D341Med (cell line): ENCODE measurements at regions not wholly inside any gene's neighbourhood (a gene's known extent, or its start where the extent isn't known, plus 50 kb on each side); places are given as distances from the start of the nearest gene placed in this dataset.
A peak's percentile ranks its signal among the peaks of the same experiment; 100 is the strongest.

Experiments
- DNase-seq: peaks from one replicate; pipeline ENCODE4 v3.0.0; 2012; ENCODE audit warnings: low spot score

DNA sequence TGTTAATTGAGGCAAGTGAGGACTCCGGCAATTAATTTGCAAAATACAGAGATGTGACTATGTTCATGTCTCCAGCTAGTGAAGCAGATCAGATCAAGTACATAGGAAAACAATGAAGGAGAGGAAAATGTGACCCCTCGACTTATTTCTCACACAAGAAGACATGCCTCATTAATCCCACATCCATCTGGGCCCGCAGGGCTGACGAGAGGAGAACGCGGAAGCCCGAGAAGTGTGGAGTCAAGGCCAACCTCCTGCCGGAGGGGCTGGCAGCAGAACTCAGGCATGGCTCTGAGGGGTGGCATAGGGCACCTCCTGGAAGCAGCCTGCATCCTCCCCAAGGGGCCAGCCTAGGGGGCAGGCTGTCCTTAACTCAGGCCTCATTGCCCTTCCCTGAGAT lies 54.4 kb downstream of the ZNF503 start:
- no peak for DNase-seq

DNA sequence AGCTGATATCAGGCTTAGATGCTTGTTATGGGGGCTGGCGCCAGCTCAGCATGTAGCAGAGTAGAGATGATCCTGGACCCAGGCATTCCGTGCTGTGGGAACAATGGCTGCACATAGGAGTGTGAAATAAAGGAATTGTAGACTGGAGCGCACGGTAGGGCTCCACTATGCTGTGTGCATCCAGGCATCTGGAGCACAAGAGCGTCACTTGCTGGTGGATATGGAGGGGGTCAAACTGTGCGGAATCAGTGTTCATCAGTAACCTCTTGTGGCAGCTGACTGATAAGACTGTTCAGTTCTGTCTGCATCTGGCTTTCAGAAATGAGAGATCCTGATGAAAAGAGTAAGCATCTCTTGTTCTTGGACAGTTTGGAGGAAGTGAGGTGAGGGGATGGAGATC lies 55.8 kb downstream of the ZNF503 start:
- DNase-seq: no peak

DNA sequence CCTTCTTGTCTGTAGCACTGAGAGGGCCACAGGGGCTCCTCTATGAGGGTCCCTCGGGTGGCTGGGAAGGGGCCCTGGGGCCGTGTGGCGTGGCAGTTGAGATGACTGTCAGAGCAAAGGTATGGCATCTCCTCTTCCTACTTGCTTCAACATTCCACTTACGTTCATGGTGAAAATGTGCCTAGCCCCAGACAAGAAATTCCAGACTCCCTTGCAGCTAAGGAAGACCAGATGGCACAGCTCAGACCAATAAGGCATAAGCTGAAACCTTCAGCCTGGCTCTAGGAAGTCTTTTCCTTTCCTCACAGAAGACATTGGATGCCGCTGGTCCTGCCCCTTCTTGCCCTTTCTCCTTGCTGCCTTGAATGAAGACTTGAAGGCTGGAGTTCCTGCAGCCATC lies 57.4 kb downstream of the ZNF503 start:
- no peak for DNase-seq

DNA sequence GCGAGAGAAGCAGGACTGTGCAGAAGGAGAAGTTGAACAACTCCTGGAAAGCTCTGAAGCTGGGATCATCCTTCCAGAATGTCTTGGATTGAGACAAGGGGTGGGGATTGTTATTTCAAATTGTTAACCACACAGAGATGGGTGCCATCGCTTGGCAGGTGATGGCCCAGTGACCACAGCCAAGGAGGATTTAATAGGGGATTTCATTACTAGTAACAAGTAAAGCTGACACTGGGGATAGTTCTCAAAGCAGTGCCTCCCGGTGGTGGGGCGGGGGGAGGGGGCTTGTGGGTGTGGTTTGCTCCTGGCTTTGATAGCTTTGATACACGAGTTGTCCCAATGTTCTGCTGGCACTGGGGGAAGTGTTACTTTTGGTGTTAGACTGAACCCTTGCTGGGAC lies 59.2 kb downstream of the ZNF503 start:
- no peak for DNase-seq

DNA sequence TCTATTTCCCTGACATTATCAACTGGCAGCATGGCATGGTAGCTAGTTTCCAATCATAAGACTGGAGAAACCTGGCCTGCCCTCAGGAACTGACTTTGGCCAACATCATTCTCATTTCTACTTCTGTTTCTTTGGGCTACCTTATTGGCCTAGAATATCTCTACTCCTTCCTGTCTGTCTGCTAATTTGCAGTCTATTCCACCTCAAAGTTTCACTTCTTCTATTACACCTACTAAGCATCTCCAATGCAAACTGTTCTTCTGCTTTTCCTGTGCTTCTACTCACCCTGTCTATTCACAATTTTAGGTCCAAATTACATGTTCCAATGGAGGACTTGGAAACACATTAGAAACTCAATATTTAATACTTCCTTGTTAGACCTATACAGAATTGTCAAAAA lies 65.6 kb downstream of the ZNF503 start:
- DNase-seq: no peak

DNA sequence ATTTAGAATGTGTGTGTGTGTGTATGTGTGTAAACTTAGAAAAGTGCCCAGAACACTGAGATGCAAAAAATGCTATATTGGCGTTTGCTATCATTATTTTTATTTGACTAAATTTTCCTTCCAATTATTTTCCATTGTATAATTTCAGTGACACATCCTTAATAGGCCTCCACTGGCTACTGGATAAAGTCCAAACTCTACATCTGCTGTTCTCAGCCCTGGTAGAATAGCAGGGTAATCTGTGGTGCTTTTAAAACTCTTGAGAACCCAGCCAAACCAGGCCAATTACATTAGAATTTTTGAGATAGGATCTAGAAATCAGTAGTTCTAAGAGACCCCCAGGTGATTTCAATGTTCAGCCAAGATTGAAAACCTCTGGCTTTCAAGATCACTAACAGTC lies 66.4 kb downstream of the ZNF503 start:
- DNase-seq: no peak

DNA sequence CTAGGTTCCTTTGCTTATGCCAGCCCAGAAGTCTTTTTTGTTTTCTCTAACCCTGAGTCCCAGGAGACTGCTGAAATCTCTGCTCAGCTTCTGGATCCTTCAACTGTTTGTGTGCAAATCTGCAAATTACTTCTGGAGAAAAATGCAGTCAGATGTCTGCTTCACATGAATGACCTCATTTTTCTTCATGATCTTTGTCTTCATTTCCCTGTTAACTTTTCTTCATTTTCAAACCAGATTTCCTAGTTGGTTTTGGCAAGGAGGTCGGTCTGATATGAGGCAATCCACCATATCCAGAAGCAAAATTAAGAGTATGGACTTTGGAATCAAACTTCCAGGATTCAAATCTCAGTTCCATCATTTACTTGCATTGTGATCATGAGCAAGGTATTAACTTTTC lies 66.8 kb downstream of the ZNF503 start:
- no peak for DNase-seq

DNA sequence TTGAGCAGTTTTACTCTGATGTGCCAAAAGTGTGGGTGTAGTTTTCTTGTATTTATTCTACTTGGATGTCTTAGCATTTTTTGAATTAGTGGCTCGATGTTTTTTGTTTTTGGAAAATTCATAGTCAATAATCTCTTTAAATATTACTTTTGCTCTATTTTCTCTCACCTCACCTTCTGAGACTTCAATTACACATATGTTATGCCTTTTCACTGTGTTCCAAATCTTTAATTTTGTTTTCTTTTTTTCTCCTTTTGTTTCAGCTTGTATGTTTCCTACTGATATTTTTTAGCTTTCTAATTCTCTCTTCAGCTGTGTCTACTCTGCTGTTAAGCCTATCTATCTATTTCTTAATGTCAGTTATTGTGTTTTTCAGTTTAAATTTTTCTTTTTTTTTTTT lies 69.5 kb downstream of the ZNF503 start:
- no peak for DNase-seq

DNA sequence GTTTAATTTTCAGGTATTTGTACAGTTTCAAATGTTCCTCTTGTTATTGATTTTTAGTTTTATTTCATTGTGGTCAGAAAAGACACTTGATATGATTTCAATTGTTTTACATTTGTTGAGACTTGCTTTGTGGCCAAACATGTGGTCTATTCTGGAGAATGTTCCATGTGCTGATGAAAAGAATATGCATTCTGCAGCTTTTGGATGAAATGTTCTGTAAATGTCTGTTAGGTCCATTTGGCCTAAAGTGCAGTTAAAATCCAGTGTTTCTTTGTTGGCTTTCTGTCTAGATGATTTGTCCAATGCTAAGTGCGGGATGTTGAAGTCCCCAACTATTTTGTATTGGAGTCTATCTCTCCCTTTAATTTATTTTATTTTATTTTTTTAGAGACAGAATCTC lies 70.5 kb downstream of the ZNF503 start:
- DNase-seq: no peak

DNA sequence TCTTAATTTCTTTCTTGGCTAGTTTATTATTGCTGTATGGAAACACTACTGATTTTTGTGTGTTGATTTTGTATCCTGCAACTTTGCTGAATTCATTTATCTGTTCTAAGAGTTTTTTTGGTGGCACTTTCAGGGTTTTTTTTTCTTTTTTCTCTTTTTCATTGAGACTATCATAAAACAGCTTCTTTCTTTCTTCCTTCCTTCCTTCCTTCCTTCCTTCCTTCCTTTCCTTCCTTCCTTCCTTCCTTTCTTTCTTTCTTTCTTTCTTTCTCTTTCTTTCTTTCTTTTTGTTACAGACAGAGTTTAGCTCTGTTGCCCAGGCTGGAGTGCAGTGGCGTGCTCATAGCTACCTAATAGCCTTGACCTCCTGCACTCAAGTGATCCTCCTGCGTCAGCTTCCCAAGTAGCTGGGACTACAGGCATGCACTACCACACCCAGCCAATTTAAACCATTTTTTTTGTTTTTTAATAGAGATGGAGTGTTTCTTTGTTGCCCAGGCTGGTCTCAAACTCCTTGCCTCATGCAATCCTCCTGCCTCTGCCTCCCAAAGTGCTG lies 72.3 kb downstream of the ZNF503 start:
- no peak for DNase-seq

DNA sequence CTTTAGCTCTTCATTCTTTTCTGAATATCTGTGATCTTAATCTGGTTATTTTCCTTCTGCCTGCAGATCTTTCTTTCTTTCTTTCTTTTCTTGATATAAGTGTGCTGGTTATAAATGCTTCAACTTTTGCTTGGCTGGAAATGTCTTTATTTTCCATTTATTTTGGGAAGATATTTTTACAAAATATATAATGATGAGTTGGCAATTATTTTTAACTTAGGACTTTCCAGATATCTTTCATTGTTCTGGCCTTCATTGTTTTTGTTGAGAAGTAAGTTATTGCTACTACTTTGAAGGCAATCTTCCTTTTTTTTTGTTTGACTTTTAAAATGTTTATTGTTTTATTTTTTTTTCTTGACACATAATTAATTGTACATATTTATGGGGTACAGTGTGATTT lies 75.3 kb downstream of the ZNF503 start:
- DNase-seq: no peak

DNA sequence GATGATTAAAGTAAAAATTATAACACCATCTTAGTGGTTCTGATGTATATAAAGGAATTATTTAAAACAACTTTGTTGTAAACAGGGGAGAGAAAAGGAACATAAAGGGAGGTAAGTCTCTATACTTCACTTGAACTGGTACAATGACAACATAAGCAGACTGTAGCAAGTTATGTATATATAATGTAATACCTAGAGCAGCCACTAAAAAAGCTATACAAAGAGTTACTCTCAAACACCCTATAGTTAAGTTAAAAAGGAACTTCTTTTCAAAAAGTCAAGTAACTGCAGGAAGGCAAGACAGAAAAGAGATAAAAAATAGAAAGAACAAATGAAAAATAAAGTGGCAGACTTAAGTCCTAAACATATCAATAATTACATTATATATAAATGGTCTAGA lies 82.3 kb downstream of the ZNF503 start:
- DNase-seq: no peak

DNA sequence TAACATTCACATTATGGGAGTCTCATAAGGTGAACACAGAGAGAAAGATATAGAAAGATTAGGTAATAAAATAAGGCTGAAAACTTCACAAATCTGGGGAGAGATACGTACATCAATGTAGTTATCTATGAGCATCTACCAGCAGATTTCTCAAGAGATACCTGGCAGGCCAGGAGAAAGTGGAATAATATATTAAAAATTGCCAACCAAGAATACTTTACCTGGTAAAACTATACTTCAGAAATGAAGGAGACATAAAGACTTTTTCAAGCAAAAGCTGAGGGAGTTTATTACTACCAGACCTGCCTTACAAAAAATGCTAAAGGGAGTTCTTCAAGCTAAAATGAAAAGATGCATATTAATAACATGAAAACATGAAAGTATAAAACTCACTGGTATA lies 78.8 kb upstream of the COMTD1 start:
- no peak for DNase-seq

DNA sequence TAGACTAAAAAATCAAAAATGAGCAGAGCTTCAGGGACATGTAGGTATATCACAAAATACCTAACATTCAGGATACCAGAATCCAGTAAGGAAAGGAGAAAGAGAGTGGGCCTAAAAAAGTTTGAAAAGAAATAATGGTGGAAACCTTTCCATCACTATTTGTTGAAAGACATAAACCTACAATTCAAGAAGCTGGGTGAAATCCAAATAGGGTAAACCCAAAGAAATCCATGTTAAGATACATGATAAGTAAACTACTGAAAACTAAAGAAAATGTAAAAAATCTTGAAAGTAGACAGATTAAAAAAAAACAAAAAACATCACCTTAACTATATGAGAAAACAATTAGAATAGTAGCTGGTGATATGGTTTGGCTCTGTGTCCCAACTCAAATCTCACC lies 76.7 kb upstream of the COMTD1 start:
- no peak for DNase-seq

DNA sequence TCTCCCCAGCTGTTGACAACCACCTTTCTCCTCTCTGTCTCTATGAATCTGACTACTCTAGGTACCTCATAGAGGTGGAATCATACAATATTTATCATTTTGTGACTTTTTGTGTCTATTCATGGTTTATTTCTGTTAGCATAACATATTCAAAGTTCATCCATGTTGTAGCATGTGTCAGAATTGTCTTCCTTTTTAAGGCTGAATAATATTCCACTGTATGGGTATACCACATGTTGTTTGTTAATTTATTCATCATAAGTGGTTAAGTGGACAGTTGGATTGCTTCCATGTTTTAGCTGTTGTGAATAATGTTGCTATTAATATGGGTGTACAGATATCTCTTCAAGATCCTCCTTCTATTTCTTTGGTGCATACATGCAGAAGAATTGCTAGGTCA lies 69.9 kb upstream of the COMTD1 start:
- DNase-seq: no peak

DNA sequence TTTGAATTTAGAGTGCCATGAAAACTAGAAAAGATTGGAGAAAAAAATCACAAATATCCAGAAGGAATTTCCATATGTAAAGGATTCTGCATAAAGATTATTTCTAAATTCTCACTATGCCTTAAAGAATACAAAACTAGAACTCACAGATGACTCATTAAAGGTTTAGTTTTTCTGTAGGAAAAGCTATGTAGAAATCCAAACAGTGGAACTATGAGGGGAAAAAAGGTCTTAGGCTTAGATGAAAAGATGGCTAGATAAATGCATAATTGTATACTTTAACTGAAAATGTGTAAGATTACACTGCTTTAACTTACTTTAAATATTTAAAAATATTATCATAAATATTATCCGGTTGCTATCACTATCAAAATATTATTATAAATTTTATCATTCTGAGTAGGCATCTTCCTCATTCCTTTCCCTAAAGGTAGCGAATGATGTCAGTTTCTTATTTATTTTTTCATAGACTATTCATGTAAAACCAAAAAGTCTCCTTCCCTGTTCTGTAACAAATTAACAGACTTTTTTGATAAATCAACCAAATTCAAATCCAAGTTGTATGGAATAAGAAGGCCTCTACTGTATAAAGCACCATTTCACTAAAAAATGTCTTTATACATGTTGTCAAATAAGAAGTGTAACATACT lies 69.1 kb upstream of the COMTD1 start:
- no peak for DNase-seq

DNA sequence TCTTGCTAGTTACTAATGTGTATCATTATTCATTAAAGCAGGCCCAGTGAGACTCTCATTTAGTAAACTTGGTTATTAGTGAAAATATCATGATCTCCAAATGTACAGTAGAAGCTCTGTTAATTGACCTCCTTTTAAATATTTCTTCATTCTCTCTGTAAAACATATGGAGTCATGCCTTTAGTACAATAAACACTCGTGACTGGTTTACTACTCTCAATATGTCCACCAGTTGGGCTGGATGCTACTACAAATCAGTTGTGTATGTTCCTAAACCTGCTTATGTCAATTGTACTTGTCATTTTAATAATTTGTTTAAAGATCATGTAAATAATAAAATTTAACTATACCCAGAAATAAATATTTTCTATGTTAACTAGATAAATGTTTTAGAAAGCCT lies 68.6 kb upstream of the COMTD1 start:
- DNase-seq: no peak

DNA sequence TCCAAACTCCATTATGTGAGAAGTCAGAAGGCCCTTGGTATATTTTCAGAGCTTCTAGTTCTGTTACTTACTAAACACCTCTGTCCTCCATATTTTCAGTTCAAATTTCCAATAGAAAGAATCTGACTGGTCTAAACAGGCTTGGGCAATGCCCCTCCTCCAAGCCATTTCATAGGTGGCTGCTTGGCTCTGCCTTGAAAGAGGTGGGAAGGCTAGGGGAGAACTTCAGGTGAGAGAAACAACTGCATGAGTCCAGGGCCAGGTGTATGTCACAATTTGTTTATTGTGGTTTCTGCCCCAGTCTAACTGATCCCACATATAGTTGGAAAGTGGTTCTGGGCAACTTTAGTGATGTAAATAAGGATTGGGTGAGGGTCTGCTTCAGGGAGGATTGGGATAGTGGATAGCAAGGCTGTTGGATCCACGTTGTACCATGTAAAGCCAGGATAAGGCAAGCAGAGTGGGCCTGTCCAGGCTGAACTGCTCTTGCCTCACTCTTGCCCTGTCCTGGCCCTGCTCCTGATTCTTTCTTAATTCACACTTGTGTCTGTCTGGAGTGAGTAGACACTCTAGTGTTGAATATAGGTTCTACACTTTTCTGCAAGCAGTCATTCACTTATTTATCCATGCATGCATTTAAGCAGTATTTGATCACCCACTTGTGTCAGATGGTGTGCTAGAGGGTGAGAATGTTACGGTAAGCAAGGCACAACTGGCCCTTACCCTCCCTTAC lies 67.5 kb upstream of the COMTD1 start:
- no peak for DNase-seq

DNA sequence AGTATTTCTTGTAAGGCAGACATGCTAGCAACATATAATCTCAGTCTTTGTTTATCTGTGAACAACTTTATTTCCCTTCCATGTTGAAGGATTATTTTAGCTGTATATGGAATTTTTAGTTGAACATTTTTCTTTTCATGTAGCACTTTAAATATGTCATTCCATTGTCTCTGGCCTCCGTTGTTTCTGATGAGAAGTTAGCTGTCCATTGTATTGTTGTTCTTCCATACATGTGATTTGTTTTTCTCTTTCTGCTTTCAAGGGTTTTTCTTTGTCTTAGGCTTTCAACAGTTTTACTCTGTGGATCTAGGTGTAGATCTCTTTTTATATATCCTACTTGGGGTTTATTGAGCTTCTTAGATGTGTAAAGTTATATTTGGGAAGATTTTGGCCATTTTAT lies 66.3 kb upstream of the COMTD1 start:
- DNase-seq: no peak

DNA sequence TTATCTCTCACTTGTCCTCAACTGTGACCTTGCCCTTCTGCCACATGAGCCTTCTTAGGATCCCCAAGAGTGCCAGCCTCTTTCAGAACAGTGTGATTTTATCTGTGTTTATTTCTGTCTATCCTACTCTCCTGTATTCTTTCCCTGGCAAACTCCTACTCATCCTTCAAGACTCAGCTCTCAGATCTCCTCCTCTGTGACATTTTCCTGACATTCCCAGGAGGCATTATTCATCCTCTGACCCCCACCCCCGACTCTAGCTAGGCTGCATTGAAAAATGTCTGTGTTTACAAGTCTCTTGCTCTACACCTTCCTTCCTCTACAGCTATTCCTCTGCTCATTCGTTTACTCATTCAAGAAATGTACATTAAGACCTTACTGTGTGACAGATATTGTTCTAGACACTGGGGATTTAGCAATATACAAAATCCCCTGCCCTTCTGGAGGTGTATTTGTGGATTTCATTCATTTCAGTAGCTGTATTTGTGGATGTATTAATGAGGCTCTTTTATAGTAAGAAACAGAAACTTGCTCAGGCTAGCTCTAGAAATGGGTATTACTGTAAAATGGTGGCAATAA lies 61.4 kb upstream of the COMTD1 start:
- no peak for DNase-seq

DNA sequence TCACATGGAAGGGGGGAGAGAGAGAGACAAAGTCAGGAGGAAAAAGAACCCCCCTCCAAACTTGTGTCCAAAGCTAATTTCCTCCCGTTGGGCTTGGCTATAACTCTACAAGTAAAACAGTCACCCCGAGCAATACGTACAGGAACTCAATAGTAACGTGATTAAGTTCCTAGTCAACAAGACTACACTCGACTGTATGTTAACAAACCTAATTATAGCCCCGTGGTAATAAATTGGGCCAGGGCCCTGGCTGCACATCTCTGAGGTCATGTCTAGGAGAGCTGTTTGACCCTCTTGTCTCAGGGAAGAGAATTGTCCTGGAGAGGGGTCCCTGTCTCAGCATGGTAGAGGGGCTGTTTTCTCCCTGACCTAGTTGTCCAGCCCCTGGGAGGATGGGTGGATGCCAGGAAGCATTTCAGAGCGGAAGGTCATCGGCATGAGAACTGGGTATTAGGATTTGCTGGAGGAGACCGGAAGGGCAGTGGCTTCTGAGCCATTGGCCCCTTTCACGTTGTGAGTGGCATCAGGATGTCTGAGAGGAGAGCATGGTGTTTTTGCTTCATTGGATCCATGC lies 60.2 kb upstream of the COMTD1 start:
- no peak for DNase-seq

DNA sequence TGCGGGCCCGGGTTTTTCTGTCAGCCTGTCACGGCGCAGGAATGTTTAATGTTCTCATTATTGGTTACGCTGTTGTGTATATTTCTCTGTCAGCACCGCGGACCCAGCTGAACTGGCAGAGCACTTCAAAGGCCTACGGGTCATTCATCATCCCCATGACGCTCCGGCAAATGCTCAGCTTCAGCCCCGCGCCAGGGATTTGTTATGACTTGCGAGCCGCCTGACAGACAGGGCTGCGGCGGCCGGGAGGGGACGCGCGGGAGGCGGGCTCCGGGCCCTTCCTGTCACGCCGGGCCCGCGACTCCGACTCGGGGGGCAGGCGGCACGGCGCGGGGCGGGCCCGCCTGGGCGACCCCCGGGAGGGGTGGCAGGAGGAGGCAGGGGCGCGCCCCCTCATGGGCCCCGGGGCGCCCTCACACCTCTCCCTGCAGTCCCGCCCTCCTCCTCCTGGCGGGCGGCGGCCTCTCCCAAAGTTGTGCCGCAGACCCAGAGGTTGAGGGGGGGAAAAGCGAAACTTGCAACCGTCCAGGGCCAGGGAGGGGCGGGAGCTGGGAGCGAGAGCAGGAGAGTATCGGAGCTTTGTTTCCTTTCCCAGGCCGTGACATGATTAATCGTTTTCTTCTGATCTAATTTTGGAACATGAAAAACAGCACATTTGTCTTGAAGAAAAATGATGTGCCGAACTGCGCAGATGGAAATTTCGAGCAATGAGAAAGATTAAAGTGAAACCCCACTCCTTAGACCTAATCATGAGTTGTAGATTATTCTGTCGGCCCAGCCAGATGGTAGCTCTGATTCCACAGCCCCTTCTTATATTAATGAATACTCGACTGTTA lies 59.3 kb upstream of the COMTD1 start:
- DNase-seq: peak; percentile 76
